H1 (cell line): ENCODE measurements at regions not wholly inside any gene's neighbourhood (a gene's known extent, or its start where the extent isn't known, plus 50 kb on each side); places are given as distances from the start of the nearest gene placed in this dataset.

Experiments used
- CTCF ChIA-PET: fragments of 300-600 bp; sonication (Branson Sonifier 250); formaldehyde crosslinking; loops from one replicate; lab custom pipeline; 2021; ENCODE audit not compliant: partially characterized antibody; lab: Charles Lee
- POLR2A ChIA-PET: fragments of 300-600 bp; sonication (Branson Sonifier 250); formaldehyde crosslinking; loops from one replicate; lab custom pipeline; 2021; ENCODE audit warnings: inconsistent platforms; ENCODE audit not compliant: partially characterized antibody; lab: Charles Lee
- DNase-seq, 2 experiments: peaks; one replicate each; pipeline versions ENCODE4 v3.0.0 to v3.0.0-alpha.2; 2010 to 2022; ENCODE audit warnings: low spot score in 2 of 2, low read depth in 1 of 2, mixed read lengths in 1 of 2
- FAIRE-seq: peaks from 2 replicates; lab custom pipeline; 2011; peaks lifted over from hg19 to GRCh38; lab: Jason Lieb, UNC
- H2AFZ ChIP-seq: 2 replicates; pipeline ENCODE4 v1.8.1; 2012; ENCODE audit warnings: low read length, inconsistent platforms
- H2AK5ac ChIP-seq: 2 replicates; pipeline ENCODE4 v1.6.1; 2013; ENCODE audit warnings: low read depth, low read length
- H2BK120ac ChIP-seq: replicated peaks from 2 replicates; pipeline ENCODE3; 2013; ENCODE audit warnings: low read depth, low read length, inconsistent platforms
- H2BK12ac ChIP-seq: 2 replicates; pipeline ENCODE4 v1.6.1; 2013; ENCODE audit warnings: low read depth, low read length
- H2BK15ac ChIP-seq: 2 replicates; pipeline ENCODE4 v1.6.1; 2013; ENCODE audit warnings: low read length
- H2BK20ac ChIP-seq: 2 replicates; pipeline ENCODE4 v1.6.1; 2013; ENCODE audit warnings: low read length
- H2BK5ac ChIP-seq: 2 replicates; pipeline ENCODE4 v1.6.1; 2013; ENCODE audit warnings: low read depth, low read length
- H3K14ac ChIP-seq: 2 replicates; pipeline ENCODE4 v1.6.1; 2013; ENCODE audit warnings: inconsistent platforms; ENCODE audit not compliant: insufficient read length
- H3K18ac ChIP-seq: 2 replicates; pipeline ENCODE4 v1.6.1; 2013; ENCODE audit warnings: low read length; ENCODE audit errors: extremely low read depth
- H3K23ac ChIP-seq: 2 replicates; pipeline ENCODE4 v1.6.1; 2013; ENCODE audit warnings: inconsistent platforms; ENCODE audit not compliant: insufficient read length
- H3K23me2 ChIP-seq: 2 replicates; pipeline ENCODE4 v1.6.1; 2013; ENCODE audit warnings: low read depth, low read length
- H3K27ac ChIP-seq: 2 replicates; pipeline ENCODE4 v1.6.1; 2011; ENCODE audit warnings: low read depth, low read length, inconsistent platforms
- H3K27me3 ChIP-seq, 4 experiments: replicated peaks in 1 of 4; 1 replicate in 1 of 4; 2 replicates in 3 of 4; pipeline versions ENCODE4 v1.6.1 to v1.8.1; 2011 to 2013; ENCODE audit warnings: low read length in 3 of 4, mild to moderate bottlenecking in 3 of 4, inconsistent platforms in 2 of 4, mixed read lengths in 2 of 4, moderate library complexity in 1 of 4; ENCODE audit not compliant: control insufficient read depth in 3 of 4, insufficient read depth in 3 of 4; ENCODE audit errors: extremely low read depth in 1 of 4
- H3K36me3 ChIP-seq, 4 experiments: 2 replicates each; pipeline versions ENCODE4 v1.6.1 to v1.8.1; 2011 to 2013; ENCODE audit warnings: mild to moderate bottlenecking in 4 of 4, low read length in 3 of 4, moderate library complexity in 2 of 4, control low read depth in 1 of 4, inconsistent platforms in 1 of 4; ENCODE audit not compliant: insufficient read depth in 4 of 4, control insufficient read depth in 2 of 4
- H3K4ac ChIP-seq: replicated peaks from 2 replicates; pipeline ENCODE3; 2013; ENCODE audit warnings: low read length, low read depth, mixed read lengths, inconsistent platforms; ENCODE audit not compliant: insufficient read length
- H3K4me1 ChIP-seq, 4 experiments: replicated peaks in 1 of 4; 1 replicate in 1 of 4; 2 replicates in 3 of 4; pipeline versions ENCODE4 v1.6.1 to v1.8.1; 2011 to 2013; ENCODE audit warnings: low read length in 3 of 4, inconsistent platforms in 2 of 4, mixed read lengths in 1 of 4; ENCODE audit not compliant: insufficient read depth in 4 of 4, control insufficient read depth in 3 of 4
- H3K4me2 ChIP-seq, 2 experiments: 2 replicates each; pipeline versions ENCODE4 v1.6.1 to v1.8.1; 2011 to 2013; ENCODE audit warnings: low read depth in 2 of 2, low read length in 2 of 2, control low read depth in 1 of 2, inconsistent platforms in 1 of 2, mild to moderate bottlenecking in 1 of 2; ENCODE audit not compliant: insufficient read depth in 1 of 2
- H3K4me3 ChIP-seq, 4 experiments: fragments of 200-600, 300-600 bp in 1 of 4; sonication (generic), shearing (Covaris generic), sonication (Bioruptor Twin) in 1 of 4; 2 replicates each; pipeline versions ENCODE4 v1.5.1 to v1.8.1; 2011 to 2016; ENCODE audit warnings: low read length in 4 of 4, low read depth in 3 of 4, control low read depth in 2 of 4, inconsistent platforms in 2 of 4, mild to moderate bottlenecking in 2 of 4, mixed read lengths in 1 of 4, moderate library complexity in 1 of 4; ENCODE audit not compliant: insufficient read depth in 2 of 4; ENCODE audit errors: extremely low read depth in 1 of 4
- H3K56ac ChIP-seq: replicated peaks from 2 replicates; pipeline ENCODE3; 2013; ENCODE audit warnings: low read depth, mild to moderate bottlenecking, mixed read lengths, low read length, inconsistent platforms; ENCODE audit not compliant: insufficient read length
- H3K79me1 ChIP-seq: 2 replicates; pipeline ENCODE4 v1.6.1; 2013; ENCODE audit warnings: low read depth, low read length, control low read depth
- H3K79me2 ChIP-seq, 2 experiments: 2 replicates each; pipeline versions ENCODE4 v1.6.1 to v1.8.1; 2012 to 2013; ENCODE audit warnings: low read length in 2 of 2, mild to moderate bottlenecking in 2 of 2, inconsistent platforms in 1 of 2; ENCODE audit not compliant: insufficient read depth in 2 of 2, control insufficient read depth in 1 of 2
- H3K9ac ChIP-seq, 4 experiments: replicated peaks in 1 of 4; 1 replicate in 1 of 4; 2 replicates in 3 of 4; pipeline versions ENCODE4 v1.6.1 to v1.8.1; 2011 to 2013; ENCODE audit warnings: low read depth in 3 of 4, low read length in 3 of 4, control low read depth in 2 of 4, mild to moderate bottlenecking in 2 of 4, moderate library complexity in 2 of 4, inconsistent platforms in 1 of 4; ENCODE audit errors: extremely low read depth in 1 of 4
- H3K9me3 ChIP-seq, 2 experiments: 2 replicates each; pipeline versions ENCODE4 v1.6.1 to v1.8.1; 2012 to 2013; ENCODE audit warnings: mild to moderate bottlenecking in 2 of 2, moderate library complexity in 2 of 2, control low read depth in 1 of 2, inconsistent platforms in 1 of 2, low read depth in 1 of 2, low read length in 1 of 2, mixed read lengths in 1 of 2; ENCODE audit not compliant: insufficient read depth in 2 of 2
- H4K20me1 ChIP-seq, 2 experiments: replicated peaks in 1 of 2; 2 replicates each; pipeline versions ENCODE3 to v1.8.1; 2011 to 2013; ENCODE audit warnings: inconsistent platforms in 2 of 2, low read length in 2 of 2, mild to moderate bottlenecking in 1 of 2; ENCODE audit not compliant: insufficient read depth in 2 of 2, control insufficient read depth in 1 of 2
- H4K5ac ChIP-seq: 2 replicates; pipeline ENCODE4 v1.6.1; 2013; ENCODE audit warnings: low read length, low read depth, mixed read lengths, inconsistent platforms; ENCODE audit not compliant: insufficient read length
- H4K8ac ChIP-seq: 2 replicates; pipeline ENCODE4 v1.8.0; 2013; ENCODE audit warnings: mild to moderate bottlenecking, moderate library complexity, low read length, inconsistent platforms; ENCODE audit not compliant: insufficient read depth; ENCODE audit errors: extremely low read depth
- H4K91ac ChIP-seq: replicated peaks from 2 replicates; pipeline ENCODE3; 2013; ENCODE audit warnings: low read length, mixed read lengths, inconsistent platforms; ENCODE audit not compliant: insufficient read length
- KDM5A ChIP-seq: fragments of 200-600 bp; IDR thresholded peaks from 2 replicates; pipeline ENCODE4 v1.7.1; 2012; ENCODE audit warnings: mild to moderate bottlenecking, low read length, inconsistent platforms, mixed read lengths
- PHF8 ChIP-seq: fragments of 200-600 bp; sonication (generic); conservative IDR thresholded peaks from 2 replicates; pipeline ENCODE4 v1.7.1; 2012; ENCODE audit warnings: low read depth, mild to moderate bottlenecking, inconsistent platforms, low read length, moderate library complexity
- POLR2AphosphoS5 ChIP-seq: IDR thresholded peaks from 2 replicates; pipeline ENCODE4 v1.6.1; 2011; ENCODE audit warnings: low read depth, low read length
- WGBS, 2 experiments: shearing (Covaris generic) in 1 of 2; methylation state at CpG; one replicate each; pipeline versions ENCODE4 v1.1.6 to v1.1.7; 2013 to 2015; ENCODE audit warnings: low lambda C conversion rate in 2 of 2, mixed read lengths in 2 of 2, inconsistent platforms in 1 of 2, low coverage in 1 of 2, missing lambda C conversion rate in 1 of 2; ENCODE audit not compliant: insufficient replicate concordance in 2 of 2, insufficient coverage in 1 of 2, insufficient read length in 1 of 2; ENCODE audit errors: extremely low coverage in 1 of 2, missing lambda C conversion rate in 1 of 2; 5-methylcytosine and 5-hydroxymethylcytosine counted together

- Histone ChIP-seq H2BK12ac (peak overlapping the region; percentile 30; the same call in 1 of the 2 replicates), H2BK5ac (peak overlapping the region; percentile 8; the same call in 1 of the 2 replicates), H3K4me2 (peak overlapping the region; percentile 16 to 38; a peak in 2 of 4 replicates), H3K18ac (peak overlapping the region; percentile 9), H3K14ac (no peak overlapping the region), H3K79me2 (no peaks in the 10 kb centered on the region), H3K27me3 (peaks cover 1 to 22% (median 15%) of the 10 kb centered on the region in 4 experiments; a peak in 6 of 7 replicates), H3K4ac (peak overlapping the region; percentile 61), H4K8ac (no peak overlapping the region), H4K20me1 (peaks cover 8 to 11% of the 10 kb centered on the region in 2 experiments), H2BK120ac (peak overlapping the region; percentile 47), H2BK15ac (peak overlapping the region; percentile 9; the same call in 1 of the 2 replicates), H3K9me3 (no peaks in the 10 kb centered on the region), H3K27ac (no peak overlapping the region), H3K9ac (0 out of 7 replicates have a peak overlapping the region, but pooled peaks of 1 of the 4 experiments have one; percentile 7), H4K91ac (peak overlapping the region; percentile 35), H2AFZ (no peak overlapping the region), H3K56ac (no peak overlapping the region), H3K23ac (no peak overlapping the region), H3K79me1 (no peaks in the 10 kb centered on the region), H3K36me3 (no peaks in the 10 kb centered on the region), H3K4me3 (no peak overlapping the region), H4K5ac (no peak overlapping the region), H2AK5ac (peak overlapping the region; percentile 9; the same call in 1 of the 2 replicates), H3K23me2 (peaks cover 6% of the 10 kb centered on the region; the same call in 1 of the 2 replicates), H2BK20ac (no peak overlapping the region; the same call in 1 of the 2 replicates), H3K4me1 (peaks cover 6 to 15% (median 11%) of the 10 kb centered on the region in 4 experiments)
- CTCF ChIA-PET: interaction anchor here (0.8 to 2.2 kb wide), 6 partner anchors 9 to 443 kb away, joined by 3 to 7 read pairs (median 4); no protein-coding TSS in a partner anchor
- no peak for FAIRE-seq
- POLR2A ChIA-PET: interaction anchor here (4.4 kb wide), 1 partner anchor 8 kb away, joined by 18 read pairs; no protein-coding TSS in a partner anchor
- TF ChIP-seq POLR2AphosphoS5 (no peak), KDM5A (no peak), PHF8 (no peak)
- WGBS, 2 experiments: 80% methylated on average over 22 of the region's 22 CpGs; no CpG with 5 or more reads in 1 of the 2 experiments
- no peak for DNase-seq
These were observed 54.7 kb upstream of the CIBAR2 start for GRCh38 chr16:85166699-85167588.
